Panc1 (cell line): ENCODE measurements at regions not wholly inside any gene's neighbourhood (a gene's known extent, or its start where the extent isn't known, plus 50 kb on each side); places are given as distances from the start of the nearest gene placed in this dataset.

Source experiments
- ATAC-seq: fragments of 200-7000 bp; cut with Tn5 transposase; 2 replicates; pipeline ENCODE4 v1.9.1; 2020; ENCODE audit warnings: mild to moderate bottlenecking, moderate library complexity
- BruUV-seq: library from RNA; stranded (reverse); fragments of 400-500 nt; replicated peaks from 2 replicates; lab custom pipeline; 2021; lab: Mats Ljungman, UMichigan
- CTCF ChIA-PET: fragments of 300-600 bp; sonication (Branson Sonifier 250); formaldehyde crosslinking; loops from one replicate; lab custom pipeline; 2022; ENCODE audit warnings: antibody characterized with exemption; lab: Charles Lee
- POLR2A ChIA-PET: fragments of 300-600 bp; sonication (Branson Sonifier 250); formaldehyde crosslinking; loops from one replicate; lab custom pipeline; 2022; ENCODE audit warnings: antibody characterized with exemption; lab: Charles Lee
- DNase-seq: peaks from one replicate; pipeline ENCODE4 v3.0.0-alpha.2; 2010; ENCODE audit warnings: low read depth, low spot score
- H3K27ac ChIP-seq: 2 replicates; pipeline ENCODE4 v1.5.1; 2011; ENCODE audit warnings: mild to moderate bottlenecking, low read length, inconsistent platforms
- H3K27me3 ChIP-seq: fragments of 200-500 bp; sonication (Bioruptor generic); 2 replicates; pipeline ENCODE4 v1.6.0; 2014; ENCODE audit warnings: low read length, inconsistent platforms; ENCODE audit not compliant: control insufficient read depth, insufficient read depth
- H3K36me3 ChIP-seq: fragments of 200-500 bp; sonication (Bioruptor generic); 2 replicates; pipeline ENCODE4 v1.5.1; 2014; ENCODE audit warnings: inconsistent platforms, mild to moderate bottlenecking, low read length, moderate library complexity; ENCODE audit not compliant: control insufficient read depth, insufficient read depth
- H3K4me1 ChIP-seq: 2 replicates; pipeline ENCODE4 v1.5.1; 2011; ENCODE audit warnings: inconsistent platforms, mild to moderate bottlenecking, low read length, moderate library complexity; ENCODE audit not compliant: control insufficient read depth, insufficient read depth
- H3K4me3 ChIP-seq, 2 experiments: 2 replicates each; pipeline ENCODE4 v1.5.1; 2011 to 2012; ENCODE audit warnings: low read depth in 2 of 2, low read length in 2 of 2, mild to moderate bottlenecking in 2 of 2, inconsistent platforms in 1 of 2, moderate library complexity in 1 of 2
- H3K9me3 ChIP-seq: fragments of 200-500 bp; sonication (Bioruptor generic); 2 replicates; pipeline ENCODE4 v1.5.1; 2014; ENCODE audit warnings: low read depth, mild to moderate bottlenecking, inconsistent platforms, low read length, moderate library complexity; ENCODE audit not compliant: control insufficient read depth, insufficient read depth
- POLR2AphosphoS5 ChIP-seq: IDR thresholded peaks from 2 replicates; pipeline ENCODE4 v1.6.1; 2012; ENCODE audit warnings: mild to moderate bottlenecking, low read depth, low read length, moderate library complexity
- REST ChIP-seq, 2 experiments: IDR thresholded peaks; 2 replicates each; pipeline ENCODE4 v1.6.1; 2011 to 2012; ENCODE audit warnings: low read depth in 2 of 2, control low read depth in 1 of 2, low read length in 1 of 2, mild to moderate bottlenecking in 1 of 2, moderate library complexity in 1 of 2; ENCODE audit not compliant: insufficient read depth in 1 of 2
- SIN3A ChIP-seq: IDR thresholded peaks from 2 replicates; pipeline ENCODE4 v1.6.1; 2012; ENCODE audit warnings: low read depth, mild to moderate bottlenecking, low read length, moderate library complexity, borderline replicate concordance; ENCODE audit not compliant: insufficient read depth
- TCF7L2 ChIP-seq: IDR thresholded peaks from 2 replicates; pipeline ENCODE4 v1.6.1; 2011; ENCODE audit warnings: mild to moderate bottlenecking, low read depth, low read length, inconsistent platforms
- in situ Hi-C: cut with HindIII; loops from 2 replicates; pipeline ENCODE4 v1.10.0; 2016; ENCODE audit warnings: low sequenced_read_pairs, low pct_unique_long_range_greater_than_20kb
- intact Hi-C: fragments of 100-400 bp; cut with micrococcal nuclease; formaldehyde crosslinking; loops from one replicate; pipeline ENCODE4 v1.10.0; 2022; ENCODE audit not compliant: unreplicated experiment
- TF ChIP-seq, protein P1 (sequence below): fragments of 450-650 bp; IDR thresholded peaks from 2 replicates; pipeline ENCODE4 v1.5.1; 2017; ENCODE audit warnings: mild to moderate bottlenecking

DNA sequence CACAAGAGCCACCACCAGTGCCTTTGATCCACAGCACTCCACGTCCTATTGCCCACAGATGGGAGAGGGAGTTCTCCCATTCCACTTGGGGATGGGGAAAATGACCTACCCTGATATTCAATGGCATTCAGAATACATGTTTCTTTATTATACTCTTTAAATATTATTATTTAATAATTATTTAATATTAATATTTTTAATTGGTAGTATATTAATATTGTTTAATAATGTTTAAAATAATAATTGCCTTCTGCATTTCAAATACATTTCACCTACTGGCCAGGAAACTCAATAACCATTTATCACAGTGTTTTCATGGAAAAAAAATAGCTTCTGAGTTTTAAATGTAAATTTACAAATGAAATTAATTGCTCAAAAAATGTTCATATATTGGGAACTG lies 127.4 kb upstream of the G2E3 start:
- Histone ChIP-seq H3K27ac (no peak overlapping the region), H3K36me3 (no peaks in the 10 kb centered on the region), H3K4me3 (no peak overlapping the region), H3K27me3 (no peaks in the 10 kb centered on the region), H3K4me1 (no peaks in the 10 kb centered on the region), H3K9me3 (no peaks in the 10 kb centered on the region)
- BruUV-seq = no TSS peak
- DNase-seq (no peak), ATAC-seq (no peak)
- TF ChIP-seq REST (IDR thresholded peaks at IDR 0.05; ENCODE audit: insufficient read depth in 1 of 2, low read depth in 2 of 2, low read length in 1 of 2) (no peak), TCF7L2 (no peak), POLR2AphosphoS5 (no peak)
- ChIA-PET CTCF (no interaction called here), POLR2A (no interaction called here)
- intact Hi-C loops = no loop called here
- in situ Hi-C loops = no loop called here

GRCh38 chr14:30440961-30441360 lies 118.0 kb upstream of the G2E3 start:
- CTCF ChIA-PET = no interaction called here
- in situ Hi-C loops = no loop called here

GRCh38 chr14:30443368-30444007 lies 115.5 kb upstream of the G2E3 start:
- no peaks in the 10 kb centered on the region for H3K36me3 ChIP-seq
- H3K27ac ChIP-seq = no peak overlapping the region
- no peaks in the 10 kb centered on the region for H3K4me1 ChIP-seq
- ChIA-PET CTCF (no interaction called here), POLR2A (interaction anchor here (0.6 kb wide), 1 partner anchor 137 kb away, joined by 3 read pairs; no protein-coding TSS in a partner anchor)
- in situ Hi-C loops (no loop called here), intact Hi-C loops (loop anchor here (5.0 to 10.0 kb wide), 2 partner anchors 66 to 899 kb away; no protein-coding TSS in a partner anchor)
- no peak overlapping the region for H3K4me3 ChIP-seq
- DNase-seq = peak; percentile 10
- ATAC-seq = no peak
- TF ChIP-seq, protein P1, sequence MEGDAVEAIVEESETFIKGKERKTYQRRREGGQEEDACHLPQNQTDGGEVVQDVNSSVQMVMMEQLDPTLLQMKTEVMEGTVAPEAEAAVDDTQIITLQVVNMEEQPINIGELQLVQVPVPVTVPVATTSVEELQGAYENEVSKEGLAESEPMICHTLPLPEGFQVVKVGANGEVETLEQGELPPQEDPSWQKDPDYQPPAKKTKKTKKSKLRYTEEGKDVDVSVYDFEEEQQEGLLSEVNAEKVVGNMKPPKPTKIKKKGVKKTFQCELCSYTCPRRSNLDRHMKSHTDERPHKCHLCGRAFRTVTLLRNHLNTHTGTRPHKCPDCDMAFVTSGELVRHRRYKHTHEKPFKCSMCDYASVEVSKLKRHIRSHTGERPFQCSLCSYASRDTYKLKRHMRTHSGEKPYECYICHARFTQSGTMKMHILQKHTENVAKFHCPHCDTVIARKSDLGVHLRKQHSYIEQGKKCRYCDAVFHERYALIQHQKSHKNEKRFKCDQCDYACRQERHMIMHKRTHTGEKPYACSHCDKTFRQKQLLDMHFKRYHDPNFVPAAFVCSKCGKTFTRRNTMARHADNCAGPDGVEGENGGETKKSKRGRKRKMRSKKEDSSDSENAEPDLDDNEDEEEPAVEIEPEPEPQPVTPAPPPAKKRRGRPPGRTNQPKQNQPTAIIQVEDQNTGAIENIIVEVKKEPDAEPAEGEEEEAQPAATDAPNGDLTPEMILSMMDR = peak; percentile 50; the same call in 1 of the 2 replicates
- TF ChIP-seq REST (IDR thresholded peaks at IDR 0.05; ENCODE audit: insufficient read depth in 1 of 2, low read depth in 2 of 2, low read length in 1 of 2) (no peak), POLR2AphosphoS5 (no peak), TCF7L2 (no peak), SIN3A (no peak)
- no peaks in the 10 kb centered on the region for H3K27me3 ChIP-seq
- H3K9me3 ChIP-seq = no peaks in the 10 kb centered on the region
- BruUV-seq = no TSS peak

More at GRCh38 chr14:30440961-30441360, 118.0 kb upstream of the G2E3 start:
- Histone ChIP-seq H3K27me3 (no peaks in the 10 kb centered on the region), H3K4me1 (no peaks in the 10 kb centered on the region), H3K9me3 (no peaks in the 10 kb centered on the region), H3K27ac (no peak overlapping the region), H3K4me3 (no peak overlapping the region), H3K36me3 (no peaks in the 10 kb centered on the region)
- no TSS peak for BruUV-seq
- POLR2A ChIA-PET = no interaction called here
- ATAC-seq (no peak), DNase-seq (no peak)
- no peak for TF ChIP-seq POLR2AphosphoS5
- intact Hi-C loops = loop anchor here (5.0 to 10.0 kb wide), 2 partner anchors 64 to 896 kb away; no protein-coding TSS in a partner anchor
